ENCODE measurements at regions not wholly inside any gene's neighbourhood (a gene's known extent, or its start where the extent isn't known, plus 50 kb on each side); places are given as distances from the start of the nearest gene placed in this dataset.

DNA sequence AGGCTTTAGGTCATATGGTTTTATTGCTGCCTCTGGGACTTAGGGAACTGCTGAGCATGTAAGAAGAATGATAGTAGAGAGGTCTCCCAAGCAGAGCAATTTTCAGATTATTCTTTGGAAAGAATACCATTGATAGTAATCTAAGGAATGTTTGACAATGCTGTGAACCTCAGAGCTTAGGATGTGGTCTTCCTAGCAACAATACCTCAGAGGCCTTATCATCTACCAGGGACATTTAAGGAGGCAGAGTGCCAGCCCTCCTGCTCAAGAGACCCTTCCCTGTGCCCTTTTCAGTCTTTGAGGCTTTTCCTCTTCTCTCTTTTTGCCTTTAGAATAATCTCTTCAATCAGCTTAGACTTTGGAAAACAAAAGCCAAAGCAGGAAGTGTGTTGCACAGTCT lies 272.1 kb downstream of the OXSM start:
- no peaks in the 10 kb centered on the region for H3K4me1 ChIP-seq (ENCODE audit: control insufficient read depth in 4 of 4, insufficient read depth in 4 of 4, low read length in 3 of 4)
- no peaks in the 10 kb centered on the region for H3K9me3 ChIP-seq (ENCODE audit: control insufficient read depth in 4 of 4, low read length in 3 of 4)
- DNase-seq (ENCODE audit: low spot score), result no peak
- H3K9ac ChIP-seq (ENCODE audit: low read depth in 1 of 2, low read length in 2 of 2), result no peak overlapping the region
- no peaks in the 10 kb centered on the region for H3K36me3 ChIP-seq (ENCODE audit: control insufficient read depth in 4 of 4, insufficient read depth in 3 of 4, low read depth in 1 of 4, low read length in 3 of 4)
- TF ChIP-seq YY1 (IDR thresholded peaks at IDR 0.05), result no peak
- no peak for TF ChIP-seq JUND (IDR thresholded peaks at IDR 0.05)
- TF ChIP-seq, protein P1, sequence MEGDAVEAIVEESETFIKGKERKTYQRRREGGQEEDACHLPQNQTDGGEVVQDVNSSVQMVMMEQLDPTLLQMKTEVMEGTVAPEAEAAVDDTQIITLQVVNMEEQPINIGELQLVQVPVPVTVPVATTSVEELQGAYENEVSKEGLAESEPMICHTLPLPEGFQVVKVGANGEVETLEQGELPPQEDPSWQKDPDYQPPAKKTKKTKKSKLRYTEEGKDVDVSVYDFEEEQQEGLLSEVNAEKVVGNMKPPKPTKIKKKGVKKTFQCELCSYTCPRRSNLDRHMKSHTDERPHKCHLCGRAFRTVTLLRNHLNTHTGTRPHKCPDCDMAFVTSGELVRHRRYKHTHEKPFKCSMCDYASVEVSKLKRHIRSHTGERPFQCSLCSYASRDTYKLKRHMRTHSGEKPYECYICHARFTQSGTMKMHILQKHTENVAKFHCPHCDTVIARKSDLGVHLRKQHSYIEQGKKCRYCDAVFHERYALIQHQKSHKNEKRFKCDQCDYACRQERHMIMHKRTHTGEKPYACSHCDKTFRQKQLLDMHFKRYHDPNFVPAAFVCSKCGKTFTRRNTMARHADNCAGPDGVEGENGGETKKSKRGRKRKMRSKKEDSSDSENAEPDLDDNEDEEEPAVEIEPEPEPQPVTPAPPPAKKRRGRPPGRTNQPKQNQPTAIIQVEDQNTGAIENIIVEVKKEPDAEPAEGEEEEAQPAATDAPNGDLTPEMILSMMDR (IDR thresholded peaks at IDR 0.05; ENCODE audit: low read depth, low read length, missing input control), result no peak
- TF ChIP-seq REST (IDR thresholded peaks at IDR 0.05), result no peak
- TF ChIP-seq, protein P2, sequence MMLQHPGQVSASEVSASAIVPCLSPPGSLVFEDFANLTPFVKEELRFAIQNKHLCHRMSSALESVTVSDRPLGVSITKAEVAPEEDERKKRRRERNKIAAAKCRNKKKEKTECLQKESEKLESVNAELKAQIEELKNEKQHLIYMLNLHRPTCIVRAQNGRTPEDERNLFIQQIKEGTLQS (IDR thresholded peaks at IDR 0.05), result no peak
- TF ChIP-seq MAX (IDR thresholded peaks at IDR 0.05), result no peak
- no peak for TF ChIP-seq EGR1 (IDR thresholded peaks at IDR 0.05; ENCODE audit: low read depth in 2 of 2)
- TF ChIP-seq NR2F2 (IDR thresholded peaks at IDR 0.05), result no peak
- no peak for TF ChIP-seq RAD21 (IDR thresholded peaks at IDR 0.05)
- TF ChIP-seq ZBTB33 (IDR thresholded peaks at IDR 0.05), result no peak
- no peak for TF ChIP-seq HNF4A (conservative IDR thresholded peaks at IDR 0.05)
- no peak for TF ChIP-seq RXRA (IDR thresholded peaks at IDR 0.05)
- no peak for TF ChIP-seq GABPA (IDR thresholded peaks at IDR 0.05 in 1 of 2, conservative IDR thresholded peaks at IDR 0.05 in 1 of 2)
- no peak for TF ChIP-seq SP1 (IDR thresholded peaks at IDR 0.05)
- H3K27ac ChIP-seq (ENCODE audit: low read depth in 1 of 2, low read length in 2 of 2), result no peak overlapping the region
- no peak overlapping the region for H3K4me3 ChIP-seq (ENCODE audit: low read depth in 1 of 3, low read length in 3 of 3)
- H3K27me3 ChIP-seq (ENCODE audit: control insufficient read depth in 4 of 4, insufficient read depth in 4 of 4, low read length in 3 of 4), result no peaks in the 10 kb centered on the region

DNA sequence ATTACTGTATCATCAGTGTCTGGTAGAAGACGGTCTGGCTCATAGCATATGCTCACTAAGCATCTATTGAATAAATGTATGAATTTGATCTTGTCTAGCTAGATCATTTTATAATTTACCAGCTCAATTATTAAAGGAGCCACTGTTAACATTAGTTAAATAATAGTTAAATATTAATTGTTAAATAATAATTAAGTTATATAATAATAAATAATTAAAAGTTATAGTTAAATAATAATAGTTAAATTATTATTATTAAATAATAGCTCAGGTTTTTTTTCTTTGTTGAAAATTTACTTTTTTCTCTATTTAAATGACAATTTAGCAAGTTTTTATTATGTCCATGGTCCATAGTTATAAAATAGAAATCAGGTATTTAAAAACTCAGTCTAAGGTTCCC lies 274.4 kb downstream of the OXSM start:
- H3K36me3 ChIP-seq (ENCODE audit: control insufficient read depth in 4 of 4, insufficient read depth in 3 of 4, low read depth in 1 of 4, low read length in 3 of 4), result no peaks in the 10 kb centered on the region
- no peaks in the 10 kb centered on the region for H3K4me1 ChIP-seq (ENCODE audit: control insufficient read depth in 4 of 4, insufficient read depth in 4 of 4, low read length in 3 of 4)
- DNase-seq (ENCODE audit: low spot score), result no peak
- TF ChIP-seq GABPA (IDR thresholded peaks at IDR 0.05 in 1 of 2, conservative IDR thresholded peaks at IDR 0.05 in 1 of 2), result no peak
- TF ChIP-seq RXRA (IDR thresholded peaks at IDR 0.05), result no peak
- TF ChIP-seq FOXA2 (IDR thresholded peaks at IDR 0.05), result no peak
- no peak for TF ChIP-seq RAD21 (IDR thresholded peaks at IDR 0.05)
- TF ChIP-seq, protein P2 (IDR thresholded peaks at IDR 0.05), result no peak
- no peak for TF ChIP-seq ZBTB33 (IDR thresholded peaks at IDR 0.05)
- no peak for TF ChIP-seq YY1 (IDR thresholded peaks at IDR 0.05)
- TF ChIP-seq EGR1 (IDR thresholded peaks at IDR 0.05; ENCODE audit: low read depth in 2 of 2), result no peak
- TF ChIP-seq, protein P1 (IDR thresholded peaks at IDR 0.05; ENCODE audit: low read depth, low read length, missing input control), result no peak
- no peak for TF ChIP-seq JUND (IDR thresholded peaks at IDR 0.05)
- TF ChIP-seq FOXA1 (IDR thresholded peaks at IDR 0.05), result no peak
- H3K9ac ChIP-seq (ENCODE audit: low read depth in 1 of 2, low read length in 2 of 2), result no peak overlapping the region
- H3K4me3 ChIP-seq (ENCODE audit: low read depth in 1 of 3, low read length in 3 of 3), result no peak overlapping the region
- H3K27me3 ChIP-seq (ENCODE audit: control insufficient read depth in 4 of 4, insufficient read depth in 4 of 4, low read length in 3 of 4), result no peaks in the 10 kb centered on the region
- 66% methylated on average over 1 of the region's 1 CpG for WGBS
- no peak overlapping the region for H3K27ac ChIP-seq (ENCODE audit: low read depth in 1 of 2, low read length in 2 of 2)
- no peaks in the 10 kb centered on the region for H3K9me3 ChIP-seq (ENCODE audit: control insufficient read depth in 4 of 4, low read length in 3 of 4)

Data from liver (tissue), 8 donors.